Ramos (cell line): ENCODE measurements at regions not wholly inside any gene's neighbourhood (a gene's known extent, or its start where the extent isn't known, plus 50 kb on each side); places are given as distances from the start of the nearest gene placed in this dataset.

Experiments
- in situ Hi-C: fragments of 300-500 bp; cut with MboI; formaldehyde crosslinking; loops from one replicate; pipeline ENCODE4 v1.14.3; 2022; ENCODE audit warnings: low sequenced_read_pairs; ENCODE audit not compliant: unreplicated experiment

GRCh38 chr15:96561593-96561992 lies 231.1 kb downstream of the NR2F2 start:
- in situ Hi-C loops, result no loop called here

- in situ Hi-C loops, result no loop called here
Observed at GRCh38 chr15:96564546-96564945, 234.0 kb downstream of the NR2F2 start.

- in situ Hi-C loops, result no loop called here
Observed at GRCh38 chr15:96565266-96565665, 234.8 kb downstream of the NR2F2 start.

- in situ Hi-C loops, result no loop called here
Observed at GRCh38 chr15:96574782-96575181, 244.3 kb downstream of the NR2F2 start.

- in situ Hi-C loops, result no loop called here
Observed at GRCh38 chr15:96576596-96576995, 246.1 kb downstream of the NR2F2 start.

- in situ Hi-C loops, result no loop called here
Observed at GRCh38 chr15:96578393-96578792, 247.9 kb downstream of the NR2F2 start.

- in situ Hi-C loops, result no loop called here
Observed at GRCh38 chr15:96581371-96581770, 250.9 kb downstream of the NR2F2 start.

GRCh38 chr15:96582473-96582872 lies 252.0 kb downstream of the NR2F2 start:
- in situ Hi-C loops, result no loop called here

- in situ Hi-C loops, result no loop called here
Observed at GRCh38 chr15:96583671-96584070, 253.2 kb downstream of the NR2F2 start.

GRCh38 chr15:96585484-96586386 lies 255.2 kb downstream of the NR2F2 start:
- in situ Hi-C loops, result no loop called here

- in situ Hi-C loops, result no loop called here
Observed at GRCh38 chr15:96586901-96587300, 256.4 kb downstream of the NR2F2 start.

- in situ Hi-C loops, result no loop called here
Observed at GRCh38 chr15:96589864-96590263, 259.4 kb downstream of the NR2F2 start.

- in situ Hi-C loops, result no loop called here
Observed at GRCh38 chr15:96593735-96594134, 263.2 kb downstream of the NR2F2 start.

- in situ Hi-C loops, result no loop called here
Observed at GRCh38 chr15:96595951-96596350, 265.5 kb downstream of the NR2F2 start.

GRCh38 chr15:96598514-96598913 lies 268.0 kb downstream of the NR2F2 start:
- in situ Hi-C loops, result no loop called here

- in situ Hi-C loops, result no loop called here
Observed at GRCh38 chr15:96599268-96599667, 268.8 kb downstream of the NR2F2 start.

GRCh38 chr15:96600350-96600749 lies 269.9 kb downstream of the NR2F2 start:
- in situ Hi-C loops, result no loop called here

- in situ Hi-C loops, result no loop called here
Observed at GRCh38 chr15:96606617-96607016, 276.1 kb downstream of the NR2F2 start.

- in situ Hi-C loops, result no loop called here
Observed at GRCh38 chr15:96610757-96611156, 280.3 kb downstream of the NR2F2 start.

GRCh38 chr15:96612917-96613316 lies 282.4 kb downstream of the NR2F2 start:
- in situ Hi-C loops, result no loop called here

- in situ Hi-C loops, result no loop called here
Observed at GRCh38 chr15:96619174-96619573, 288.7 kb downstream of the NR2F2 start.

- in situ Hi-C loops, result no loop called here
Observed at GRCh38 chr15:96622714-96623113, 292.2 kb downstream of the NR2F2 start.
